Smooth muscle cell (in vitro differentiated cells): ENCODE measurements at regions not wholly inside any gene's neighbourhood (a gene's known extent, or its start where the extent isn't known, plus 50 kb on each side); places are given as distances from the start of the nearest gene placed in this dataset.
"Not testable (repeated sequence)": the region's sequence is repeated elsewhere in the genome, so short reads cannot be mapped to it uniquely, and the experiment has no call there.

Source experiments
- DNase-seq: peaks from one replicate; lab custom pipeline; 2025; ENCODE audit not compliant: unreplicated experiment; lab: John Stamatoyannopoulos, UW
- H2AFZ ChIP-seq: fragments of 200-600 bp; sonication (generic); 2 replicates; pipeline ENCODE4 v1.6.0; 2016; ENCODE audit warnings: antibody characterized with exemption, low read depth, mild to moderate bottlenecking
- H3F3A ChIP-seq: fragments of 200-600 bp; sonication (generic); 2 replicates; pipeline ENCODE4 v1.6.0; 2017; ENCODE audit warnings: antibody characterized with exemption, low read depth
- H3K27ac ChIP-seq: fragments of 200-600 bp; sonication (generic); 2 replicates; pipeline ENCODE4 v1.5.1; 2016; ENCODE audit warnings: low read depth, mild to moderate bottlenecking
- H3K27me3 ChIP-seq: fragments of 200-600 bp; sonication (generic); 2 replicates; pipeline ENCODE4 v1.6.1; 2016; ENCODE audit warnings: low read depth, mild to moderate bottlenecking
- H3K36me3 ChIP-seq: fragments of 200-600 bp; sonication (generic); 2 replicates; pipeline ENCODE4 v1.5.1; 2016; ENCODE audit warnings: low read depth
- H3K4me1 ChIP-seq: fragments of 200-600 bp; sonication (generic); 2 replicates; pipeline ENCODE4 v1.5.1; 2016; ENCODE audit warnings: low read depth
- H3K4me2 ChIP-seq: fragments of 200-600 bp; sonication (generic); 2 replicates; pipeline ENCODE4 v1.6.0; 2016; ENCODE audit warnings: mild to moderate bottlenecking
- H3K4me3 ChIP-seq: fragments of 200-600 bp; sonication (generic); 2 replicates; pipeline ENCODE4 v1.5.1; 2016; ENCODE audit warnings: mild to moderate bottlenecking
- H3K79me2 ChIP-seq: fragments of 200-600 bp; sonication (generic); 2 replicates; pipeline ENCODE4 v1.6.0; 2016; ENCODE audit warnings: low read depth, mild to moderate bottlenecking
- H3K9ac ChIP-seq: fragments of 200-600 bp; sonication (generic); 2 replicates; pipeline ENCODE4 v1.6.0; 2016; ENCODE audit warnings: low read depth
- H3K9me3 ChIP-seq: fragments of 200-600 bp; sonication (generic); replicated peaks from 2 replicates; pipeline ENCODE4 v1.5.1; 2016; ENCODE audit warnings: low read depth
- H4K20me1 ChIP-seq: fragments of 200-600 bp; sonication (generic); 2 replicates; pipeline ENCODE4 v1.6.0; 2016; ENCODE audit warnings: low read depth
- CTCF ChIP-seq: fragments of 200-600 bp; sonication (generic); IDR thresholded peaks from 2 replicates; pipeline ENCODE4 v1.5.1; 2017; ENCODE audit warnings: borderline replicate concordance, mild to moderate bottlenecking, antibody characterized with exemption; ENCODE audit not compliant: insufficient read depth, poor library complexity, severe bottlenecking
- WGBS: methylation state at CpG from one replicate; pipeline ENCODE4 v1.1.7; 2016; ENCODE audit warnings: low lambda C conversion rate; 5-methylcytosine and 5-hydroxymethylcytosine counted together

- Histone ChIP-seq H3K4me2 (no peak overlapping the region), H3K27me3 (no peaks in the 10 kb centered on the region), H3K79me2 (no peaks in the 10 kb centered on the region), H2AFZ (no peak overlapping the region), H3K36me3 (no peaks in the 10 kb centered on the region), H3K4me3 (no peak overlapping the region), H4K20me1 (no peaks in the 10 kb centered on the region), H3K27ac (no peak overlapping the region), H3K4me1 (no peaks in the 10 kb centered on the region), H3F3A (no peaks in the 10 kb centered on the region), H3K9ac (no peak overlapping the region), H3K9me3 (no peaks in the 10 kb centered on the region)
- no peak for TF ChIP-seq CTCF
- WGBS = 86% methylated on average over 2 of the region's 2 CpGs
- DNase-seq = no peak
Measured at GRCh38 chr3:107464037-107464436, 58.7 kb upstream of the BBX start.

GRCh38 chr3:107465064-107465631 lies 57.6 kb upstream of the BBX start:
- H3K9me3 ChIP-seq = no peaks in the 10 kb centered on the region
- no peak overlapping the region for H3K4me2 ChIP-seq
- no peak overlapping the region for H3K27ac ChIP-seq
- no peaks in the 10 kb centered on the region for H3K79me2 ChIP-seq
- no peaks in the 10 kb centered on the region for H3K27me3 ChIP-seq
- H3K4me3 ChIP-seq = no peak overlapping the region
- no peaks in the 10 kb centered on the region for H3K36me3 ChIP-seq
- no peak overlapping the region for H3K9ac ChIP-seq
- no peak for DNase-seq
- no peaks in the 10 kb centered on the region for H4K20me1 ChIP-seq
- 95% methylated on average over 3 of the region's 3 CpGs for WGBS
- TF ChIP-seq CTCF = no peak
- no peaks in the 10 kb centered on the region for H3F3A ChIP-seq
- H2AFZ ChIP-seq = no peak overlapping the region
- H3K4me1 ChIP-seq = no peaks in the 10 kb centered on the region

- 94% methylated on average over 1 of the region's 1 CpG for WGBS
- H3F3A ChIP-seq = no peaks in the 10 kb centered on the region
- no peaks in the 10 kb centered on the region for H3K79me2 ChIP-seq
- no peak for TF ChIP-seq CTCF
- H3K9ac ChIP-seq = no peak overlapping the region
- H3K4me2 ChIP-seq = no peak overlapping the region
- H4K20me1 ChIP-seq = no peaks in the 10 kb centered on the region
- H3K27me3 ChIP-seq = no peaks in the 10 kb centered on the region
- no peaks in the 10 kb centered on the region for H3K36me3 ChIP-seq
- no peak overlapping the region for H2AFZ ChIP-seq
- H3K9me3 ChIP-seq = no peaks in the 10 kb centered on the region
- H3K4me3 ChIP-seq = no peak overlapping the region
- DNase-seq = no peak
- H3K27ac ChIP-seq = no peak overlapping the region
- no peaks in the 10 kb centered on the region for H3K4me1 ChIP-seq
Measured at GRCh38 chr3:107468782-107469181, 54.0 kb upstream of the BBX start.

DNA sequence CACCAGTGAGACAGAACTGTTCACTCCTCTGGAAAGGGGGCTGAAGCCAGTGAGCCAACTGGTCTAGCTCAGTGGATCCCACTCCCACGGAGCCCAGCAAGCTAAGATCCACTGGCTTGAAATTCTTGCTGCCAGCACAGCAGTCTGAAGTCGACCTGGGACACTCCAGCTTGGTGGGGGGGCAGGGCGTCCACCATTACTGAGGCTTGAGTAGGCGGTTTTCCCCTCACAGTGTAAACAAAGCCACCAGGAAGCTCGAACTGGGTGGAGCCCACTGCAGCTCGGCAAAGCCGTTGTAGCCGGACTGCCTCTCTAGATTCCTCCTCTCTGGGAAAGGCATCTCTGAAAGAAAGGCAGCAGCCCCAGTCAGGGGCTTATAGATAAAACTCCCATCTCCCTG lies 52.3 kb upstream of the BBX start:
- H3K9me3 ChIP-seq, H3K27me3 ChIP-seq, H3K27ac ChIP-seq, H3K4me3 ChIP-seq, H3K4me2 ChIP-seq, H3K9ac ChIP-seq, H2AFZ ChIP-seq, H3K4me1 ChIP-seq, H3K79me2 ChIP-seq, H3K36me3 ChIP-seq, DNase-seq, H4K20me1 ChIP-seq, H3F3A ChIP-seq: not testable (repeated sequence)
- 57% methylated on average over 8 of the region's 8 CpGs for WGBS
